SW 1271 (cell line): ENCODE measurements at regions not wholly inside any gene's neighbourhood (a gene's known extent, or its start where the extent isn't known, plus 50 kb on each side); places are given as distances from the start of the nearest gene placed in this dataset.
"Not testable (repeated sequence)": the region's sequence is repeated elsewhere in the genome, so short reads cannot be mapped to it uniquely, and the experiment has no call there.

ENCODE experiments used
- DNase-seq, 2 experiments: peaks; one replicate each; lab custom pipeline; 2025; lab: John Stamatoyannopoulos, UW

DNA sequence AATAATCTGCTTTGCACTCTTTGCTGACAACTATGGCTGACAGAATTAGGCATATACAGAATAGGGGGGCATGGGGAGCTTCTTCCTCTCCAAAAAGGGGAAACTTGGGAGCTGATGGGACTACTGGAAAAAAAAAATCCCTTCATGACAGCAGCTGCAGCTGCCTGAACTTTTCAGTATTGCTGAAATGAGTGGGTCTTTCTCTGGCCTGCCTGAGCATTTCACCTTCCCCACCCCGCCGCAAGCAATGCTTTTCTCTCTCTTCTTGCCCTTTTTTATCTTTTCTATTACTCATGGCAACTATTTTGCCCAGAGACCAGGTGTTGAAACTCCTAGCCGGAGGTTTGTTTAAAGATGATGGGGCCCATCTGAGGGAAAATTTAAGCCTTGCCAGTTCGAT is 244.9 kb downstream of the SEMA3D start:
- DNase-seq, result no peak

DNA sequence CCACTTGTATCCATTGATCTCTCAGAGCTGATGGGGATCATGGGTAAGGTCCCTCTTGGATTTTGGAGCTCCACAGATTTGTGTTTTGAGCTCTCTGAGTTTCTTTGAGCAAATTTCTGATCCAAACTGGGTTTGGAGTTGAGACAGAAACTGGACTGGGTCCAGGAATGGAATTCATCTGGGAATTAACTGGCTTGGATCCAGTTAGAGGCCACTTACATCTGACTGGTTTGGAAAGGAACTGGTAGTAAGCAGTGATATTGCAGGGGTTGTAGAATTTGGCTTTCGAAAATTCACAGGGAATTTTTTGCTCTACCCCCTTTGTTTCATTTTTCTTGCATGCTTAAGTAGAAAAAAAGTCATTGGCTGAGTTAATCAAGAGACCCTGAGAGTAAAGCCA is 245.6 kb downstream of the SEMA3D start:
- no peak for DNase-seq

DNA sequence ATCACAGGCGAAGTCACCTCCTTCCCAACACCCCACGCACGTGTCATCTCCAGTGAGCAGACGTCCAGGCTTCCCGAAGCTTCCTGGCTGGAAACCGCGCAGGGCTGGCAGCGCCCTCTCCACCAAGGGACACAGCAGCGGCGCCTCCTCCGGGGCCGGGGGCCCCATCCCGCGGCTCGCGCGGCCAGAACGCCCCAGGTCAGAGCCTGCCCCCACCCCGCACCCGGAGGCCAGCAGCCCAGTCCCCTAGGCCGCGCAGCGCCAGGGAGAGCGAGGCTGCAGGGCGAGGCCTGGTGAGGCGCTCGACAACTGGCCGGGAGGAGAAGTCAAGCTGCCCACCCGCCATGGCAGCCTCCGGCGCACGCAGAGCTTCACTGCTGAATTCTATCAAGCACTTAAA is 247.0 kb downstream of the SEMA3D start:
- no peak for DNase-seq

DNA sequence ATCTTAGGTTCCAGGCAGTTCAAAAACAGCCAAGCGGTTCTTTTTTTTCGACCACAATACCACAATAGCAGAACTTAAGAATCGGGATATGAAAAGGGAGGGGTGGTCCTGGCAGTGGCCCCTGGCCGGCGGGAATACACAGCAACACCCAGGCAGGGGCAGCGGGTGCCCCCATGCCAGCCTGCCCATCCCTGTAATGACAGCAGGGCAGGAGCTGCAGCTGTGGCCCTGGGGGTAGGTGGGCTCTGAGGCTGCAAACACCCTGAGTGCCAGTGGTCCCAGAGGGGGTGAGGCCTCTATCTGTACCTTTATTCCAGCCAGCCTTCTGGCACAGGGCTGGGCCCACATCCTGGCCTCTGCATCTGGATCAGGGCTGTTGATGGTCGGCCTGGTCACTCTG is 247.4 kb downstream of the SEMA3D start:
- no peak for DNase-seq

DNA sequence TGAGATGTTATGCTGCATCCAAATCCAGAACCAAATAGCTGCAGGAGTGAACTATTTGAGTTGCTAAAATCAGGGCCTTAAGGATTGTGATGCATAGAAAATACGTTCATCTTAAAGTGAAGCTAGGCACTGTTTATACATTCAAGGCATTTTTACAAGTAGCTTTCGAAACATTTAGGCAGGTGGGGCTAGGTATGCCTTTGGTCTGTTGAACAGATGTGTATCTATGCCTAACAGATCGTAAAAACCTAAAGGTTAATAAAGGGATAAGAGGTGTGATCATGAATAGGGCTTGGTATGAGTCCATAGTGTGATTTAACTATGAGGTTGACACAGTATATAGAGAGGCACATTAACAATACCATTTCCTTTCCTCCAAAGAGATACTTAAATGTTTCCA is 262.5 kb downstream of the SEMA3D start:
- DNase-seq, result no peak

DNA sequence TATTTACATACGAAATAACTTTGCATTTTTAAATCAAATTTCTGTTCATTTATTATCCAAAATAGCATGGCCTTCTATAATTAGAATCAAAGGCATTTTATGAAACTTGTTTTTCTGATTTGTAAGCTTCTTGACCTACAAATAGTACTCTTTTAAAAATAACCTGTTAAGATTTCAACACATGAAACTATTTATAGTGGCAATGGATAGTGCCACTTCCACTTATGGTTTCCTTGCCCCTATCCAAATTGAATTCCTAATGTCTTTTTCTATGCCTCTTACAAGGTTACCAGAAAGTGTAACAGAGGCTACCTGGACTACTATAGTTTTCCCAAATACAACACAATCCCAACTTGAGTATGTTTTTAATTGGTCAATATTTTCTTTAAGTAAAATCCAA is 263.5 kb downstream of the SEMA3D start:
- no peak for DNase-seq

DNA sequence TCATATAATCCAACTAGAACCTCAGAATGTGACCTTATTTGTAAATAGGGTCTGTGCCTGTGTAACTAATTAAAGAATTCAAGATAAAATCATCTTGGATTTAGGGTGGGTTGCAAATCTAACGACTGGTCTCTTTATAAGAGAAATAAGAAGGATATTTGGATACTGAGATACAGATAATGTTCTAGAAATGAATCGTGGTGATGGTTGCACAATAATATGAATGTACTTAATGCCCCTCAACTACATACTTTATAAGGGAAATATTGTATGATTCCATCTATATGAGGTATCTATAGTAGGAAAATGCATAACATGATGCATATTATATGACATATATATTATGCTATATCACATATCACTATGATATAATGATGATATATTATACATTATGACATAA is 265.7 kb downstream of the SEMA3D start:
- no peak for DNase-seq

DNA sequence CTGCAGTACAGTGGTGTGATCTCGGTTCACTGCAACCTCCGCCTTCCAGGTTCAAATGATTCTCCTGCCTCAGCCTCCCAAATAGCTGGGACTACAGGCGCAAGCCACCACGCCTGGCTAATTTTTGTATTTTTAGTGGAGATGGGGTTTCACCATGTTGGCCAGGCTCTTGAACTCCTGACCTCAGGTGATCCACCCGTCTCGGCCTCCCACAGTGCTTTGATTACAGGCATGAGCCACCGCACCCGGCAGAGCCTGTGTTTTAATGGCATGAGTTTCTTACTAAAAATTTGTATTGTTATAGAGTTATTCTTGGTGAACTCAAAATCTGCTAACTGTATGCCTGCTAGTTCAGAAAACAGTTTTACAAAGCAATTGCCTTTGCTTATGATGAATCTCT is 269.9 kb downstream of the SEMA3D start:
- not testable (repeated sequence) for DNase-seq

DNA sequence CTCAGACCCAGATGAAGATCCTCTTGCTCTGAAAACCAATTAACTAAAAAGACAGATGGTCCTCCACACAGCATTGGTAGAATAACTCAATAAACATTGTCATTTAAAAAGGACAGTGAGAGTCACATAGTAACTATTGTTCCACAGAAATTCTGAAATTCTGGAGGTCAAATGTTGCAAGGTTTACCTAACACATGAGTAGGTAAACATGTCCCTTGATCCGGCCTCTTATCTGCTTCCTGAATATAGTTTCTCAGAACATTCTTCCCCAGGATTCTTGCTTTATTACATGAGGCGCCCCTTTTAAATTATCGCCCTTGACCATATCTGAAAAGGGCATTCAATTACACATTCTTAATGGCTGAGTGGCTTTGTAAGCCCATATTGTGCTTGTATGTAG is 270.7 kb downstream of the SEMA3D start:
- DNase-seq, result no peak

DNA sequence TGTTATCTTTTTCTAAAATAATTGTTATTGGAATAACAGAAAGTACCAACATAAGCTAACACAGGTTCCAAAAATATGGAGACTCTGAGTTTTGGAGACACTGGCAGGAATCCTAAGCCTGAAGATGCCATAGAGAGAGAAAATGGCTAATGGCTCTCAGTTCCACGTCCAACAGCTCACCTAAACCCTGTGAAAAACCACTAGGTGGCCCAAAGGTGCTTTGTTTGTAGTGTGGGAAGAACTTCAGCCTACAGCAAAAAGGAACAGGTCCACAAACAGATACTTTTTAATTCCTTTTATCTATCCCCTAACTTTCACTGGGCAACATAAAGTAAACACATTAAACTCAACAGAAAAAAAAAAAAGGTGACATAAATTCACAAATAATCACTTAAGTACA is 272.3 kb downstream of the SEMA3D start:
- DNase-seq, result no peak

DNA sequence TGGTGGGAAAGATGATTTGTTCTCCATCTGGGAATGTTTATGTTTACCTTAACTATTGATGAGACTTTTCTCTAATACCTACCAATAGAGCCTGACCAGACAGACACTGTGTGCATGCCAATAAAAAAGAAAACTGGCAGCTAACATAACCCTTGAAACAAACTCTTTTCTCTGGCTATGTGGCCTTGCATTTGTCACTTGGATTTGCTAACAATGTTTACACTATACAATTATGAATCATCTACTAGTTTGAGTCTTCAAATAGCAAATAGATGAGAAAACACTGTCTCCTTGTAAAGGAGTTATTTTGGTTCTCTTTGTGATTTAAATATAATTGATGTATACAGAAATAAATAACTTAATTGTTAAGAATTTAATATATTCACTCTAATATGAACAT is 273.1 kb downstream of the SEMA3D start:
- no peak for DNase-seq

DNA sequence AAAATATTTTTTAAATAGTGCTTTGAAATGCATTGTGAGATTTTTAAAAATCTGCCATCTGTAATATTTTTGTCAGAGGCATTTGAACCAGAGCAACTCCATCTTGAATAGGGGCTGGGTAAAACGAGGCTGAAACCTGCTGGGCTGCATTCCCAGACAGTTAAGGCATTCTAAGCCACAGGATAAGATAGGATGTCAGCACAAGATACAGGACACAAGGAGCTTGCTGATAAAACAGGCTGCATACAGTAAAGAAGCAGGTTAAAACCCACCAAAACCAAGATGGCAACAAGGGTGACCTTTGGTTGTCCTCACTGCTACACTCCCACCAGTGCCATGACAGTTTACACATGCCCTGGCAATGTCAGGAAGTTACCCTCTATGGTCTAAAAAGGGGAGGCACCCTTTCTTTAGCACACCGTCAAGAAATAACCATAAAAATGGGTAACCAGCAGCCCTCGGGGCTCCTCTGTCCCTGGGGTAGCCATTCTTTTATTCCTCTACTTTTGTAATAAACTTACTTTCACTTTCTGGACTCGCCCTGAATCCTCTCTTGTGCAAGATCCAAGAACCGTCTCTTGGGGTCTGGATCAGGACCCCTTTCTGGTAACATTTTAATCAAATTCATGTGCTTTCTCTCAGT is 273.7 kb downstream of the SEMA3D start:
- no peak for DNase-seq

DNA sequence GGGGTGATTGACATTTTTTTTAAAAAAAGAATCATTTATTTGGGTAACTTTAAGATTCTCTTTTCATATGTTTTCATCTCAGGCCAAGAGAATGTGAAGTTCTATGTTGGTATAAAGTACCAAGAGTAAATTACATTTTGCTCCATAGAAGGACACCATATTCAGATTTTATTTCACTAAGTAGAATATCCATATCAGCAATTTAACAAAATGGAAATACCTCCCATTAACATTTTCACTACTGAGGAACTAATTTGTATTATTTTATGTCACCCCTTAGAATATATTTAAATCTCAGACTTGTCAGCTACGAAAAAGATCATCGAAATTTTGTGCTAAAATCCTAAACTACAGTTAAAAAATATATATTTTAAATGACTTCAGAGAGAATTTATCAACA is 274.3 kb downstream of the SEMA3D start:
- no peak for DNase-seq

DNA sequence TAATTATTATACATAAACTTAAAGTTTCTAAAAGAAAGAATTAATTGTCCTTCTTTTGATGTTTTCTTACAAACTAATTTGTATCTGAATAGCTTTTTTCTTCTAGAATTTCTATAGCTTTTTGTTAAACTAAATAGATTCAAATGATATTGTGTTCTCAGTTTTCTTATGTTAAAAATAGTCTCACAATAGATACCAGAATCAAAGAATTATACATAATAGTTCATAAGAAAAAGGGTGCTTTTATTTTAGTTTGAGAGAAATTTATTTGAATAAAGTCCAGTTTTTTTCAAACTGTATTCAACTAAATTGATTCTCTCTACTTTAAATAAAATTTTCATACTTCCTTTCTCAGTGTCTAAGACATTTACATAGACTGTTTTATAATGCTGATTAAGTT is 274.8 kb downstream of the SEMA3D start:
- DNase-seq, result no peak

DNA sequence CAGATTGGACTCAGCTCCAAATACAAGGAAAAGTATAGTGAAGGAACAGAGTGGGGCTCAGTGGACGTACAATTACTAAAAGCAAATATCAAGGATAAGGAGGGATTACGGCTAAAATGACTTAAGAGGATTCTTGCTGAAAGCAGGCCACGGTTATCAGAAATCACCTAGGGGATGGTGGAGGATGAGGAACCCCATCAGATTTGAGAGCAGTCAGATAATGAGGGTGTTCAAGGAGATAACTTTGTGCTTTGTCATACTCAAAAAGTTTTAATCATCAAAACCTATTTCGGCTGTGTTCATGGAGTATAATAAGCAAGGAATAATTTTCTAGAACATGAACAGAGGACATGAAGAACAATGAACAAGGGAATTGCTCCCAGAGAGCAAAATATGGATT is 275.8 kb downstream of the SEMA3D start:
- DNase-seq, result no peak

DNA sequence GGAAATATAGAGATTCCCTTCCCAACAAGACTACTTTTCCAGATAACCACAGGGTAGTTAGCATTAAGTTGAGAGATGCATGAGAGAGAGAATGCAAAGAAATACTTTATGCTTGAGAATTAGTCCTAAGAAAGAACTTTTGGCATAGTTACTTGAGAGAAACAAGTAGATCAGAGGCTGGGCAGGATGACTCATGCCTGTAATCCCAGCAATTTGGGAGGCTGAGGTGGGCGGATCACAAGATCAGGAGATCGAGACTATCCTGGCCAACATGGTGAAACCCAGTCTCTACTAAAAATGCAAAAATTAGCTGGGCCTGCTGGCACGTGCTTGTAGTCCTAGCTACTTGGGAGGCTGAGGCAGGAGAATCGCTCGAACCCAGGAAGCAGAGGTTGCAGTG is 276.5 kb downstream of the SEMA3D start:
- DNase-seq, result not testable (repeated sequence)

DNA sequence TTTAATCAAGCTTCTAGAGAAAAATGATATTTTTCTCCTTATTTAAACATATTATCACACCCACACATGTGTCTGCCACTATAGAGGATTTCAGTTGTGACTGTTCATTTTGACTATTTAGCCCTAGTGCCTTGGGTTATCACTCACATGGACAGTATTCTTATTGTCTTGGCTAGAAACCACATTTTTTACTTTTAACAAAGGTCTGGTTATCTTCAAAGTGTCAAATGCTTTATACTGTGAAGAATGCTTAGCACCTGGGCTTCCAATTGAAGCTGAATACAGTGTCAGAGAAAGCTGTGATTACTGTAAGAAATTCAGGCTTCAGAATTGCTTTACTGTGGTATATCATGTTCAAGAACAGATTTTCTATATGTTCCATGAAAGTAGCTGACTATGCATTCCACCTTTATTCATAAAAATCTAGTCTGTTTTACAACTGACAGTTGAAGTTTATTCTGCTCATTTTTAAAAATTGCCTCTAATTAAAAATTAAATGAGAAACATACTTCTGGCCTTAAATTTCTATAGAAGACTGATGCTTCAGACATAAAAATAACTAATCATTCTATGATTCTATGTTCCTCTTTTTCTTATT is 278.6 kb downstream of the SEMA3D start:
- DNase-seq, result no peak

DNA sequence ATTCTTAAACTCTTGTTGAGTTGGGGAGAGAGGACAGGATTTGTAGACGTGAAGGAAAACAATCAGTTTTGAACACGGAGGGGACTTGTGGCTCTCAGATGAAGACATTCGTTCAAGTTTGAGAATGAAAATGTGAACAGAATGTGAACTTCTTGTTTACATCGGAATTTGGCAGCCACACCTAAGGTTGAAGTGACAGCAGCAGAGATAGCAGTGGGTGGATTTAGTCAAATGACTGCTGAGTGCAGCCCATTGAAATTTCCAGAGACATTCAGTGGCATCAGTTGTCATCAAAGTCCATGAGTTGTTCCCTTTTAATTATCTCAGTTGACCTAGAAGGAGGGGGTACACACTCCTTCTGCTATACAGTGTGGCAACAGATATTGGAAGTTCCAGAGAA is 280.0 kb downstream of the SEMA3D start:
- no peak for DNase-seq

DNA sequence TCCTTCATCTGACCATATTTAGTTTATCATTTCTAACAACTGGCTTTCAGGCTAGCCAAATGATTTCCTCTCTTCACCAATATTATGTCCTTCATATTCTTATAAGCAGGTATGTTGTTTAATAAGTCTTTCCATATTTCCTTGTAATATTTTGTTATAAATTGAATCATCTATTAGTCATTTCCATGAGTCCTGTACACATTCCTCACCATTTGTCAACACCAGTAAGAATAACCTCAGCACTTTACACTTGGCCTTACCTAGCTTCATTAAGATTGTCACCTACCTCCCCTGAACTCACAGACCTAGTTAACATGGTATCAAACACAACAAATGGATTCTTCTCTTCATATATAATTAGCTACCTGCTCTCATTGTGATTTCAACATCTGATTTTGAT is 282.3 kb downstream of the SEMA3D start:
- no peak for DNase-seq

DNA sequence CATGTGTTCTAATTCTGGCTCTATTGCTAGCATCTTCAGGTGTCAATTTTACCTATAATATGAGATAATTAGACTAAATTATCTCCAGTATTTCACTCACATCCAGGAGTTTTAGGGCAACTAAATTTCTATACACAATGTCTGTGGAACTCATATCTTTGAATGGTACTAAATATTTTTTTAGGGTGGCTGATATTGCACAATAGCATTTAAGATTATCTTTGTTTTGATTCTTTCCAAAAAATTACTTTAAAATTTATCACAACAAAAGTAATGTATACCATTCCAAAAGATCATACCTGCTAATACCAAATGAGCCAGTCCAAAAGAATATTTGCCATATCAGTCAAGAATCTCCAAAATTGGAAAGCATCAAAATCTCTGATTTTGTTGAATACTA is 285.5 kb downstream of the SEMA3D start:
- DNase-seq, result no peak

DNA sequence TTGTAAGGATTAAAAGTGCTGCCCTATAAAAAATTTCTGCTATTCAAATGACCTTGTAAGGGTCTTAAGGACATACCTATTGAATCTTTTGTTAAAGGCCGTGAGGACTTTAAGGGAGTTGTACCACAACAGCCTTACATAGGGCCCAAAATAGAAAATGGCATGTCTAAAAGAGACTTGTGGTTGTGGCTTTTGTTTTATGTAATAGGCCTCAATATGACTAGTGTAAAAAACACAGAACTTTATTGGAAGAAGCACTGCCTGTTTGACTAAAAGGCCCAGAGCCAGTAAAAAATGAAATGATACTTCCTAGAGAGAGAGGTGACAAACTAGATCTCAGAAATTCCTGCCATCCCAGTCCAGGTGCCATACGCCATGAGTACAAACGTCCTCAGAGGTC is 286.6 kb downstream of the SEMA3D start:
- no peak for DNase-seq

DNA sequence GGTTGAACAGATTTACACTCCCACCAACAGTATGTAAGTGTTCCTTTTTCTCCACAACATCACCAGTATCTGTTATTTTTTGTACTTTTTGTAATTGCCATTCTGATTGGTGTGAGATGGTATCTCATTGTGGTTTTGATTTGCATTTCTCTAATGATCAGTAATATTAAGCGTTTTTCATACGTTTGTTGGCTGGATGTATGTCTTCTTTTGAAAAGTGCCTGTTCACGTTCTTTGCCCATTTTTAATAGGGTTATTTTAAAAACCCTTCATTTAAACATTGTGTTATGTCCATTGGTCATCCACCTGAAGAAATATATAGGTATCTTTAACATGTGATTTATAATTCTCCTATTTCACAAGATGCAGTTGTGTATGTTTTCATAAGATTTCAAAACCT is 291.3 kb downstream of the SEMA3D start:
- no peak for DNase-seq

DNA sequence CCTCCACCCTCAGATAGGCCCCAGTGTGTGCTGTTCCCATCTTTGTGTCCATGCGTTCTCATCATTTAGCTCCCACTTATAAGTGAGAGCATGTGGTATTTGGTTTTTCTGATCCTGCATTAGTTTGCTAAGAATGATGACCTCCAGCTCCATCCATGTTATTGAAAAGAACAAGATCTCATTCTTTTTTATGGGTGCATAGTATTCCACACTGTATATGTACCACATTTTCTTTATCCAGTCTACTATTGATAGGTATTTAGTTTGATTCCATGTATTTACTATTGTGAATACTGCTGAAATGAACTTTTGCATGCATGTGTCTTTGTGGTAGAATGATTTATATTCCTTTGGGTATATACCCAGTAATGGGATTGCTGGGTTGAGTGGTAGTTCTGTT is 303.3 kb downstream of the SEMA3D start:
- not testable (repeated sequence) for DNase-seq

DNA sequence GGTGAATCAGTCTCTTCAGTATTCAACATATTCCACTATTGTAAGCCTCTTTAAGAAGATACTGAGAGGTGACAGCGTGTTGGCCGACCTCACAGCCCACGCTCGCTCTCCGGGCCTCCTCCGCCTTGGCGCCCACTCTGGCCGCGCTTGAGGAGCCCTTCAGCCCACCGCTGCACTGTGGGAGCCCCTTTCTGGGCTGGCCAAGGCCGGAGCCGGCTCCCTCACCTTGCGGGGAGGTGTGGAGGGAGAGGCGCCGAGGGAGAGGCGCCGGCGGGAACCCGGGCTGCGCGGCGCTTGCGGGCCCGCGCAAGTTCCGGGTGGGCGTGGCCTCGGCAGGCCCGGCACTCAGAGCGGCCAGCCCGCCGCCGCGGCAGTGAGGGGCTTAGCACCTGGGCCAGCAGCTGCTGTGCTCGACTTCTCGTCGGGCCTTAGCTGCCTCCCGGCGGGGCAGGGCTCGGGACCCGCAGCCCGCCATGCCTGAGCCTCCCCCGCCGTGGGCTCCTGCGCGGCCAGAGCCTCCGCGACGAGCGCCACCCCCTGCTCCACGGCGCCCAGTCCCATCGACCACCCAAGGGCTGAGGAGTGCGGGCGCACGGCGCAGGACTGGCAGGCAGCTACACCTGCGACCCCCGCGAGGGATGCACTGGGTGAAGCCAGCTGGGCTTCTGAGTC is 306.4 kb downstream of the SEMA3D start:
- DNase-seq, result not testable (repeated sequence)
